GM23338 (cell line): ENCODE measurements at regions not wholly inside any gene's neighbourhood (a gene's known extent, or its start where the extent isn't known, plus 50 kb on each side); places are given as distances from the start of the nearest gene placed in this dataset.

Source experiments
- ATAC-seq: fragments of 200-7000 bp; cut with Tn5 transposase; 3 replicates; pipeline ENCODE4 v1.9.1; 2020
- DNase-seq: peaks from one replicate; pipeline ENCODE4 v3.0.0-alpha.2; 2015; ENCODE audit warnings: low spot score
- H2AFZ ChIP-seq: fragments of 200-600 bp; sonication (generic); 2 replicates; pipeline ENCODE4 v1.8.0; 2016; ENCODE audit warnings: antibody characterized with exemption, mild to moderate bottlenecking, moderate library complexity
- H3F3A ChIP-seq: fragments of 200-600 bp; sonication (generic); replicated peaks from 2 replicates; pipeline ENCODE4 v1.8.0; 2017; ENCODE audit warnings: antibody characterized with exemption, mixed run types, low read depth
- H3K27ac ChIP-seq: fragments of 200-600 bp; sonication (generic); 2 replicates; pipeline ENCODE4 v1.6.1; 2016; ENCODE audit warnings: low read depth
- H3K27me3 ChIP-seq: fragments of 200-600 bp; sonication (generic); 2 replicates; pipeline ENCODE4 v1.8.0; 2016; ENCODE audit warnings: mild to moderate bottlenecking, mixed run types, moderate library complexity; ENCODE audit not compliant: insufficient read depth
- H3K36me3 ChIP-seq: fragments of 200-600 bp; sonication (generic); 2 replicates; pipeline ENCODE4 v1.8.0; 2016; ENCODE audit warnings: mild to moderate bottlenecking; ENCODE audit not compliant: insufficient read depth
- H3K4me1 ChIP-seq: fragments of 200-600 bp; sonication (generic); 2 replicates; pipeline ENCODE4 v1.8.0; 2016; ENCODE audit warnings: mild to moderate bottlenecking, moderate library complexity; ENCODE audit not compliant: insufficient read depth
- H3K4me2 ChIP-seq: fragments of 200-600 bp; sonication (generic); 2 replicates; pipeline ENCODE4 v1.7.1; 2017; ENCODE audit warnings: mixed run types
- H3K4me3 ChIP-seq: fragments of 200-600 bp; sonication (generic); 2 replicates; pipeline ENCODE4 v1.6.1; 2016; ENCODE audit warnings: mixed run types
- H3K79me2 ChIP-seq: fragments of 200-600 bp; sonication (generic); replicated peaks from 2 replicates; pipeline ENCODE4 v1.8.0; 2017; ENCODE audit warnings: mild to moderate bottlenecking; ENCODE audit not compliant: insufficient read depth
- H3K9me2 ChIP-seq: fragments of 200-600 bp; sonication (generic); 2 replicates; pipeline ENCODE4 v1.8.0; 2017; ENCODE audit not compliant: insufficient read depth
- H4K20me1 ChIP-seq: fragments of 200-600 bp; sonication (generic); replicated peaks from 2 replicates; pipeline ENCODE4 v1.8.0; 2017; ENCODE audit warnings: mild to moderate bottlenecking; ENCODE audit not compliant: insufficient read depth
- H3K27ac Mint-ChIP-seq: 2 replicates; pipeline ENCODE4 v1.8.0; 2020; ENCODE audit warnings: inconsistent platforms, mild to moderate bottlenecking, moderate library complexity, mixed read lengths
- H3K27me3 Mint-ChIP-seq: 3 replicates; pipeline ENCODE4 v1.8.0; 2022; ENCODE audit warnings: low read depth, mild to moderate bottlenecking, moderate library complexity, mixed read lengths, inconsistent platforms; ENCODE audit not compliant: insufficient read depth, poor library complexity
- H3K36me3 Mint-ChIP-seq: 3 replicates; pipeline ENCODE4 v1.8.0; 2021; ENCODE audit warnings: low read depth, mild to moderate bottlenecking, inconsistent platforms, moderate library complexity, mixed read lengths
- H3K4me1 Mint-ChIP-seq: 3 replicates; pipeline ENCODE4 v1.8.0; 2020; ENCODE audit warnings: mild to moderate bottlenecking, inconsistent platforms, mixed read lengths
- H3K4me3 Mint-ChIP-seq: 3 replicates; pipeline ENCODE4 v1.8.0; 2021; ENCODE audit warnings: moderate library complexity, mild to moderate bottlenecking, inconsistent platforms, mixed read lengths
- H3K9me3 Mint-ChIP-seq: 3 replicates; pipeline ENCODE4 v1.8.0; 2020; ENCODE audit warnings: moderate library complexity, mild to moderate bottlenecking, inconsistent platforms, mixed read lengths
- CREB1 ChIP-seq: fragments of 250-450 bp; sonication (Bioruptor Pico); IDR thresholded peaks from 2 replicates; pipeline ENCODE4 v1.5.0; 2020; ENCODE audit warnings: low read depth, mild to moderate bottlenecking, moderate library complexity
- CTCF ChIP-seq, 2 experiments: fragments of 200-600 bp in 1 of 2; sonication (generic) in 1 of 2; conservative IDR thresholded peaks; 2 replicates each; pipeline versions ENCODE4 v1.5.1 to v1.6.1; 2016 to 2017; ENCODE audit warnings: antibody characterized with exemption in 2 of 2, low read depth in 2 of 2, mild to moderate bottlenecking in 2 of 2, moderate library complexity in 1 of 2
- ETS1 ChIP-seq: IDR thresholded peaks from 2 replicates; pipeline ENCODE4 v1.6.1; 2016; ENCODE audit warnings: antibody characterized with exemption
- EZH2 ChIP-seq: fragments of 200-600 bp; sonication (generic); IDR thresholded peaks from one replicate; pipeline ENCODE4 v1.8.0; 2017; ENCODE audit warnings: antibody characterized with exemption, mild to moderate bottlenecking, low read depth; ENCODE audit not compliant: unreplicated experiment
- REST ChIP-seq: IDR thresholded peaks from one replicate; pipeline ENCODE4 v1.6.1; 2018; ENCODE audit warnings: antibody characterized with exemption; ENCODE audit not compliant: unreplicated experiment
- STAT1 ChIP-seq: IDR thresholded peaks from one replicate; pipeline ENCODE4 v1.6.1; 2016; ENCODE audit warnings: antibody characterized with exemption; ENCODE audit not compliant: unreplicated experiment
- ZNF462 ChIP-seq: fragments of 250-450 bp; sonication (Bioruptor Pico); IDR thresholded peaks from 2 replicates; pipeline ENCODE4 v1.5.0; 2020; ENCODE audit warnings: mild to moderate bottlenecking, moderate library complexity

- no peaks in the 10 kb centered on the region for H3K4me1 ChIP-seq
- H4K20me1 ChIP-seq: no peaks in the 10 kb centered on the region
- H3K36me3 Mint-ChIP-seq: no peaks in the 10 kb centered on the region
- H3K27me3 Mint-ChIP-seq: no peaks in the 10 kb centered on the region
- H3K79me2 ChIP-seq: no peaks in the 10 kb centered on the region
- H3K4me3 Mint-ChIP-seq: no peak overlapping the region
- no peaks in the 10 kb centered on the region for H3K27me3 ChIP-seq
- H3F3A ChIP-seq: no peaks in the 10 kb centered on the region
- no peak overlapping the region for H3K27ac ChIP-seq
- H3K4me1 Mint-ChIP-seq: no peaks in the 10 kb centered on the region
- no peak overlapping the region for H2AFZ ChIP-seq
- H3K9me3 Mint-ChIP-seq: no peaks in the 10 kb centered on the region
- H3K4me3 ChIP-seq: no peak overlapping the region
- no peak for DNase-seq
- TF ChIP-seq STAT1 (no peak), REST (no peak), CREB1 (no peak), ETS1 (no peak), ZNF462 (CRISPR knock-in tag) (no peak), CTCF (conservative IDR thresholded peaks at IDR 0.05; ENCODE audit: low read depth in 2 of 2) (no peak), EZH2 (no peak)
- no peaks in the 10 kb centered on the region for H3K36me3 ChIP-seq
- no peak overlapping the region for H3K27ac Mint-ChIP-seq
- H3K4me2 ChIP-seq: no peak overlapping the region
- no peak for ATAC-seq
- H3K9me2 ChIP-seq: no peaks in the 10 kb centered on the region
These were observed 192.1 kb downstream of the CYRIA start for GRCh38 chr2:16473575-16473974.
